ENCODE measurements at regions not wholly inside any gene's neighbourhood (a gene's known extent, or its start where the extent isn't known, plus 50 kb on each side); places are given as distances from the start of the nearest gene placed in this dataset.

GRCh38 chr4:135833529-135833928 lies 1631.9 kb upstream of the PABPC4L start:
- H3K4me3 ChIP-seq: no peak overlapping the region
- H3K27me3 ChIP-seq (replicated peaks in 1 of 2; ENCODE audit: control insufficient read depth in 2 of 2, insufficient read depth in 2 of 2, low read length in 1 of 2): no peaks in the 10 kb centered on the region
- H3K9me3 ChIP-seq (replicated peaks; ENCODE audit: control insufficient read depth, insufficient read depth, low read length): no peaks in the 10 kb centered on the region
- H3K27ac ChIP-seq (ENCODE audit: control insufficient read depth, insufficient read depth): no peak overlapping the region
- no peaks in the 10 kb centered on the region for H3K36me3 ChIP-seq (ENCODE audit: control insufficient read depth in 2 of 2, insufficient read depth in 2 of 2, low read length in 1 of 2)
- SMC1A ChIA-PET (ENCODE audit: uncharacterized antibody, unreplicated experiment): no interaction called here
- CTCF ChIA-PET: no interaction called here
- POLR2A ChIA-PET: no interaction called here
- DNase-seq (ENCODE audit: low read depth, low spot score) (no peak), ATAC-seq (no peak), FAIRE-seq (no peak)
- H3K4me2 ChIP-seq (ENCODE audit: control insufficient read depth, insufficient read depth): no peak overlapping the region
- RAD21 ChIA-PET (ENCODE audit: unreplicated experiment): no interaction called here
- no peaks in the 10 kb centered on the region for H3K79me2 ChIP-seq (ENCODE audit: control insufficient read depth, insufficient read depth, low read length)
- WGBS (ENCODE audit: insufficient coverage, insufficient replicate concordance, low lambda C conversion rate, missing lambda C conversion rate): 0% methylated on average over 1 of the region's 1 CpG
- H3K4me1 ChIP-seq (ENCODE audit: control insufficient read depth, insufficient read depth, low read length): no peaks in the 10 kb centered on the region
- no TSS peak for BruUV-seq (replicated peaks)
- no peak overlapping the region for H3K9ac ChIP-seq (ENCODE audit: control insufficient read depth, insufficient read depth, low read length)
- in situ Hi-C loops (cut with MboI) (no loop called here), intact Hi-C loops (cut with micrococcal nuclease; ENCODE audit: unreplicated experiment) (no loop called here)
- H2AFZ ChIP-seq (ENCODE audit: control insufficient read depth, low read depth, low read length): no peak overlapping the region
- no peaks in the 10 kb centered on the region for H4K20me1 ChIP-seq (ENCODE audit: control insufficient read depth, insufficient read depth)
- TF ChIP-seq, protein P1, sequence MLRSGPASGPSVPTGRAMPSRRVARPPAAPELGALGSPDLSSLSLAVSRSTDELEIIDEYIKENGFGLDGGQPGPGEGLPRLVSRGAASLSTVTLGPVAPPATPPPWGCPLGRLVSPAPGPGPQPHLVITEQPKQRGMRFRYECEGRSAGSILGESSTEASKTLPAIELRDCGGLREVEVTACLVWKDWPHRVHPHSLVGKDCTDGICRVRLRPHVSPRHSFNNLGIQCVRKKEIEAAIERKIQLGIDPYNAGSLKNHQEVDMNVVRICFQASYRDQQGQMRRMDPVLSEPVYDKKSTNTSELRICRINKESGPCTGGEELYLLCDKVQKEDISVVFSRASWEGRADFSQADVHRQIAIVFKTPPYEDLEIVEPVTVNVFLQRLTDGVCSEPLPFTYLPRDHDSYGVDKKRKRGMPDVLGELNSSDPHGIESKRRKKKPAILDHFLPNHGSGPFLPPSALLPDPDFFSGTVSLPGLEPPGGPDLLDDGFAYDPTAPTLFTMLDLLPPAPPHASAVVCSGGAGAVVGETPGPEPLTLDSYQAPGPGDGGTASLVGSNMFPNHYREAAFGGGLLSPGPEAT (IDR thresholded peaks at IDR 0.05; ENCODE audit: low read depth): no peak
- TF ChIP-seq MTA3 (IDR thresholded peaks at IDR 0.05; ENCODE audit: borderline replicate concordance, low read length) (no peak), EZH2 (IDR thresholded peaks at IDR 0.05; ENCODE audit: borderline replicate concordance, control insufficient read depth, low read depth, low read length) (no peak), ZZZ3 (IDR thresholded peaks at IDR 0.05; ENCODE audit: control insufficient read depth, insufficient read length, low read depth) (no peak), JUND (IDR thresholded peaks at IDR 0.05; ENCODE audit: low read depth, low read length) (no peak), PAX5 (IDR thresholded peaks at IDR 0.05; ENCODE audit: borderline replicate concordance, low read depth, low read length) (no peak), MTA2 (IDR thresholded peaks at IDR 0.05; ENCODE audit: low read depth) (no peak), CBX3 (IDR thresholded peaks at IDR 0.05; ENCODE audit: borderline replicate concordance, low read depth) (no peak), SIN3A (IDR thresholded peaks at IDR 0.05; ENCODE audit: low read depth, low read length) (no peak), HSF1 (IDR thresholded peaks at IDR 0.05; ENCODE audit: low read depth, low read length) (no peak), ZSCAN29 (IDR thresholded peaks at IDR 0.05) (no peak), ZBTB4 (CRISPR knock-in tag; IDR thresholded peaks at IDR 0.05) (no peak)
- TF ChIP-seq, protein P2, sequence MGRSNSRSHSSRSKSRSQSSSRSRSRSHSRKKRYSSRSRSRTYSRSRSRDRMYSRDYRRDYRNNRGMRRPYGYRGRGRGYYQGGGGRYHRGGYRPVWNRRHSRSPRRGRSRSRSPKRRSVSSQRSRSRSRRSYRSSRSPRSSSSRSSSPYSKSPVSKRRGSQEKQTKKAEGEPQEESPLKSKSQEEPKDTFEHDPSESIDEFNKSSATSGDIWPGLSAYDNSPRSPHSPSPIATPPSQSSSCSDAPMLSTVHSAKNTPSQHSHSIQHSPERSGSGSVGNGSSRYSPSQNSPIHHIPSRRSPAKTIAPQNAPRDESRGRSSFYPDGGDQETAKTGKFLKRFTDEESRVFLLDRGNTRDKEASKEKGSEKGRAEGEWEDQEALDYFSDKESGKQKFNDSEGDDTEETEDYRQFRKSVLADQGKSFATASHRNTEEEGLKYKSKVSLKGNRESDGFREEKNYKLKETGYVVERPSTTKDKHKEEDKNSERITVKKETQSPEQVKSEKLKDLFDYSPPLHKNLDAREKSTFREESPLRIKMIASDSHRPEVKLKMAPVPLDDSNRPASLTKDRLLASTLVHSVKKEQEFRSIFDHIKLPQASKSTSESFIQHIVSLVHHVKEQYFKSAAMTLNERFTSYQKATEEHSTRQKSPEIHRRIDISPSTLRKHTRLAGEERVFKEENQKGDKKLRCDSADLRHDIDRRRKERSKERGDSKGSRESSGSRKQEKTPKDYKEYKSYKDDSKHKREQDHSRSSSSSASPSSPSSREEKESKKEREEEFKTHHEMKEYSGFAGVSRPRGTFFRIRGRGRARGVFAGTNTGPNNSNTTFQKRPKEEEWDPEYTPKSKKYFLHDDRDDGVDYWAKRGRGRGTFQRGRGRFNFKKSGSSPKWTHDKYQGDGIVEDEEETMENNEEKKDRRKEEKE (IDR thresholded peaks at IDR 0.05): no peak
